Fibroblast of lung (primary cell): ENCODE measurements at regions not wholly inside any gene's neighbourhood (a gene's known extent, or its start where the extent isn't known, plus 50 kb on each side); places are given as distances from the start of the nearest gene placed in this dataset.

ENCODE experiments used
- DNase-seq, 2 donors: peaks; one replicate each; pipeline versions ENCODE4 v3.0.0 to v3.0.0-alpha.2; 2010; ENCODE audit warnings: low read depth in 2 of 2
- H2AFZ ChIP-seq: 2 replicates; pipeline ENCODE4 v1.5.1; 2012; ENCODE audit warnings: low read length, control low read depth, inconsistent platforms
- H3K27ac ChIP-seq: 2 replicates; pipeline ENCODE4 v1.5.1; 2011; ENCODE audit warnings: low read length, control low read depth; ENCODE audit not compliant: insufficient read depth
- H3K27me3 ChIP-seq: 2 replicates; pipeline ENCODE4 v1.5.1; 2011; ENCODE audit warnings: mild to moderate bottlenecking, low read length; ENCODE audit not compliant: control insufficient read depth, insufficient read depth
- H3K36me3 ChIP-seq: 2 replicates; pipeline ENCODE4 v1.5.1; 2011; ENCODE audit warnings: low read length; ENCODE audit not compliant: control insufficient read depth, insufficient read depth
- H3K4me1 ChIP-seq: 2 replicates; pipeline ENCODE4 v1.5.1; 2011; ENCODE audit warnings: low read length; ENCODE audit not compliant: control insufficient read depth, insufficient read depth; ENCODE audit errors: extremely low read depth
- H3K4me2 ChIP-seq: 2 replicates; pipeline ENCODE4 v1.5.1; 2011; ENCODE audit warnings: low read length, control low read depth; ENCODE audit not compliant: insufficient read depth; ENCODE audit errors: extremely low read depth
- H3K4me3 ChIP-seq, 4 experiments: fragments of 200-600 bp in 1 of 4; sonication (generic) in 1 of 4; replicated peaks in 1 of 4; 2 replicates each; pipeline ENCODE4 v1.5.1; 2011 to 2016; ENCODE audit warnings: low read length in 4 of 4, low read depth in 3 of 4, mild to moderate bottlenecking in 3 of 4, control low read depth in 2 of 4, inconsistent platforms in 1 of 4, mixed read lengths in 1 of 4; ENCODE audit not compliant: insufficient read depth in 1 of 4; ENCODE audit errors: control extremely low read depth in 1 of 4
- H3K79me2 ChIP-seq: 2 replicates; pipeline ENCODE4 v1.5.1; 2012; ENCODE audit warnings: mild to moderate bottlenecking, low read length, inconsistent platforms; ENCODE audit not compliant: control insufficient read depth, insufficient read depth
- H3K9ac ChIP-seq: 2 replicates; pipeline ENCODE4 v1.5.1; 2011; ENCODE audit warnings: mild to moderate bottlenecking, low read length, control low read depth; ENCODE audit not compliant: insufficient read depth
- H3K9me3 ChIP-seq: 2 replicates; pipeline ENCODE4 v1.5.1; 2012; ENCODE audit warnings: low read depth, low read length; ENCODE audit not compliant: control insufficient read depth, insufficient read depth
- H4K20me1 ChIP-seq: 2 replicates; pipeline ENCODE4 v1.5.1; 2011; ENCODE audit warnings: low read length; ENCODE audit not compliant: control insufficient read depth, insufficient read depth; ENCODE audit errors: extremely low read depth
- EZH2 ChIP-seq: IDR thresholded peaks from 2 replicates; pipeline ENCODE4 v1.5.1; 2012; ENCODE audit warnings: low read length, control low read depth, mild to moderate bottlenecking; ENCODE audit errors: missing control alignments
- TF ChIP-seq, protein P1 (sequence below), 2 donors: IDR thresholded peaks in 1 of 2; conservative IDR thresholded peaks in 1 of 2; 1 replicate in 1 of 2; 2 replicates in 1 of 2; pipeline ENCODE4 v1.5.1; 2011 to 2012; ENCODE audit warnings: low read length in 2 of 2, control low read depth in 1 of 2, inconsistent platforms in 1 of 2, low read depth in 1 of 2, mild to moderate bottlenecking in 1 of 2

DNA sequence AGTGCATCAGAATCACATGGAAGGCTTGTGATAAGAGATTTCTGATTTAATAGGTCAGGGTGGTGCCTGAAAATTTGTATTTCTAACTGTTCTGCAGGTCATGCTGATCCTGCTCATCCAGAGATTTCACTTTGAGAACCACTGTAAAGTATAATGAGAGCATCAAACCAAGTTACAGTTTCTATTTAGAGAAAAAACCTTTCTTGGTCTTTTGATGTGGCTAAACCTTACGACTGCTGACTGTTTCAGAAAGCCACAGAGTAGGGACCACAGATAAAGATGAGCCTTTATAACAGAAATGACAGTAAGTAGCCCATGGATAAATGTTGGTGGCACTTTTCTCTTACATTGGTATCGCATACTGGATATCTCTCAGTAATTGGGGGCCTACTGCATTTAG, 109.4 kb upstream of the FANCL start:
- H3K27ac ChIP-seq, result no peak overlapping the region
- H3K4me2 ChIP-seq, result no peak overlapping the region
- no peak overlapping the region for H3K4me3 ChIP-seq
- H3K4me1 ChIP-seq, result no peaks in the 10 kb centered on the region
- DNase-seq, result no peak
- H3K79me2 ChIP-seq, result no peaks in the 10 kb centered on the region
- H3K27me3 ChIP-seq, result no peaks in the 10 kb centered on the region
- H3K9ac ChIP-seq, result no peak overlapping the region
- no peak for TF ChIP-seq EZH2
- TF ChIP-seq, protein P1, sequence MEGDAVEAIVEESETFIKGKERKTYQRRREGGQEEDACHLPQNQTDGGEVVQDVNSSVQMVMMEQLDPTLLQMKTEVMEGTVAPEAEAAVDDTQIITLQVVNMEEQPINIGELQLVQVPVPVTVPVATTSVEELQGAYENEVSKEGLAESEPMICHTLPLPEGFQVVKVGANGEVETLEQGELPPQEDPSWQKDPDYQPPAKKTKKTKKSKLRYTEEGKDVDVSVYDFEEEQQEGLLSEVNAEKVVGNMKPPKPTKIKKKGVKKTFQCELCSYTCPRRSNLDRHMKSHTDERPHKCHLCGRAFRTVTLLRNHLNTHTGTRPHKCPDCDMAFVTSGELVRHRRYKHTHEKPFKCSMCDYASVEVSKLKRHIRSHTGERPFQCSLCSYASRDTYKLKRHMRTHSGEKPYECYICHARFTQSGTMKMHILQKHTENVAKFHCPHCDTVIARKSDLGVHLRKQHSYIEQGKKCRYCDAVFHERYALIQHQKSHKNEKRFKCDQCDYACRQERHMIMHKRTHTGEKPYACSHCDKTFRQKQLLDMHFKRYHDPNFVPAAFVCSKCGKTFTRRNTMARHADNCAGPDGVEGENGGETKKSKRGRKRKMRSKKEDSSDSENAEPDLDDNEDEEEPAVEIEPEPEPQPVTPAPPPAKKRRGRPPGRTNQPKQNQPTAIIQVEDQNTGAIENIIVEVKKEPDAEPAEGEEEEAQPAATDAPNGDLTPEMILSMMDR (conservative IDR thresholded peaks at IDR 0.05 in 1 of 2, IDR thresholded peaks at IDR 0.05 in 1 of 2; ENCODE audit: low read depth in 1 of 2, low read length in 2 of 2), result no peak
- no peaks in the 10 kb centered on the region for H3K9me3 ChIP-seq
- H2AFZ ChIP-seq, result no peak overlapping the region
- H3K36me3 ChIP-seq, result no peaks in the 10 kb centered on the region
- no peaks in the 10 kb centered on the region for H4K20me1 ChIP-seq

DNA sequence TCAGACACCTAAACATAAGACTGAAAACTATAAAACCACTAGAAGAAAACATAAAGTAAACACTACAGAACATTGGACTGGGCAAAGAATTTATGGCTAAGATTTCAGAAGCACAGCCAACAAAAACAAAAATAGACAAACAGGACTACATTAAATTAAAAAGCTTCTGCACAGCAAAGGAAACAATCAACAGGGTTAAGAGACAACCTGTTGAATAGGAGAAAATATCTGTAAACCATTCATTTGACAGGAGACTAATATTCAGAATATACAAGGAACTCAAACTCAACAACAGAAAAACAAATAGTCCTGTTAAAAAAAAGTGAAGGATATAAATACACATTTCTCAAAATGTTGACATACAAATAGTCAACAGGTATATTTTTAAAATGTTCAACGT, 106.7 kb upstream of the FANCL start:
- no peak overlapping the region for H3K4me2 ChIP-seq
- H3K9ac ChIP-seq, result no peak overlapping the region
- no peak overlapping the region for H3K27ac ChIP-seq
- no peaks in the 10 kb centered on the region for H4K20me1 ChIP-seq
- H3K27me3 ChIP-seq, result no peaks in the 10 kb centered on the region
- no peak for TF ChIP-seq EZH2
- TF ChIP-seq, protein P1 (conservative IDR thresholded peaks at IDR 0.05 in 1 of 2, IDR thresholded peaks at IDR 0.05 in 1 of 2; ENCODE audit: low read depth in 1 of 2, low read length in 2 of 2), result no peak
- H3K4me3 ChIP-seq, result no peak overlapping the region
- no peaks in the 10 kb centered on the region for H3K79me2 ChIP-seq
- H2AFZ ChIP-seq, result no peak overlapping the region
- H3K9me3 ChIP-seq, result no peaks in the 10 kb centered on the region
- H3K4me1 ChIP-seq, result no peaks in the 10 kb centered on the region
- H3K36me3 ChIP-seq, result no peaks in the 10 kb centered on the region
- DNase-seq, result no peak

DNA sequence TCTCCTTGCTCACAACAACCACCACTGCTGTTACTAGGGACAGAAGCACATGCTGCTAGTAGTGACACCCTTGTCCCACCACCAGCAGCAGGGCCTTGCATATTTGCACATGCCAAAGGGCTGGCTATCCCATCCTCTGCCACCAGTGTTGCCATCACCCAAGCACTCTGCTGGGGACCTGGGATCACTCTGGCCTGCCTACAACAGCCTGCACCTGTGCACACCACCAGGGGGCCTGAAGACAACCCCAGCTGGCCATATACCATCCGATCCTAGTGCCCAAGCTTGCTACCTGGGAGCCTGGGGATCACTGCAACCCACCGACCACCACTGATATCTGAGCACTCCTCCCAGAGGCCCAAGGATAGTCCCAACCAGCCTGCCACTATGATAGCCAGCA, 99.9 kb upstream of the FANCL start:
- H3K36me3 ChIP-seq, result no peaks in the 10 kb centered on the region
- no peak overlapping the region for H2AFZ ChIP-seq
- no peaks in the 10 kb centered on the region for H3K79me2 ChIP-seq
- DNase-seq, result no peak
- no peak overlapping the region for H3K4me2 ChIP-seq
- H3K27ac ChIP-seq, result no peak overlapping the region
- no peak for TF ChIP-seq EZH2
- TF ChIP-seq, protein P1 (conservative IDR thresholded peaks at IDR 0.05 in 1 of 2, IDR thresholded peaks at IDR 0.05 in 1 of 2; ENCODE audit: low read depth in 1 of 2, low read length in 2 of 2), result no peak
- no peaks in the 10 kb centered on the region for H4K20me1 ChIP-seq
- H3K9ac ChIP-seq, result no peak overlapping the region
- no peak overlapping the region for H3K4me3 ChIP-seq
- H3K9me3 ChIP-seq, result no peaks in the 10 kb centered on the region
- H3K27me3 ChIP-seq, result no peaks in the 10 kb centered on the region
- no peaks in the 10 kb centered on the region for H3K4me1 ChIP-seq
